Liver (tissue), 8 donors: ENCODE measurements at regions not wholly inside any gene's neighbourhood (a gene's known extent, or its start where the extent isn't known, plus 50 kb on each side); places are given as distances from the start of the nearest gene placed in this dataset.

Experiments used
- DNase-seq: peaks from one replicate; pipeline ENCODE4 v3.0.0-alpha.2; 2017; ENCODE audit warnings: low spot score
- H3K27ac ChIP-seq, 2 donors: one replicate each; pipeline ENCODE4 v1.7.0; 2013; ENCODE audit warnings: inconsistent platforms in 2 of 2, low read length in 2 of 2, control low read depth in 1 of 2, low read depth in 1 of 2, mild to moderate bottlenecking in 1 of 2
- H3K27me3 ChIP-seq, 4 donors: one replicate each; pipeline versions ENCODE4 v1.6.1 to v1.7.0; 2013; ENCODE audit warnings: low read length in 3 of 4, inconsistent platforms in 1 of 4, mild to moderate bottlenecking in 1 of 4, moderate library complexity in 1 of 4; ENCODE audit not compliant: control insufficient read depth in 4 of 4, insufficient read depth in 4 of 4
- H3K36me3 ChIP-seq, 4 donors: one replicate each; pipeline versions ENCODE4 v1.6.1 to v1.7.0; 2013; ENCODE audit warnings: low read length in 3 of 4, mild to moderate bottlenecking in 3 of 4, low read depth in 1 of 4, moderate library complexity in 1 of 4; ENCODE audit not compliant: control insufficient read depth in 4 of 4, insufficient read depth in 3 of 4
- H3K4me1 ChIP-seq, 4 donors: one replicate each; pipeline versions ENCODE4 v1.6.1 to v1.7.0; 2013; ENCODE audit warnings: low read length in 3 of 4, mild to moderate bottlenecking in 3 of 4, moderate library complexity in 1 of 4; ENCODE audit not compliant: control insufficient read depth in 4 of 4, insufficient read depth in 4 of 4
- H3K4me3 ChIP-seq, 3 donors: one replicate each; pipeline versions ENCODE4 v1.6.1 to v1.7.0; 2013; ENCODE audit warnings: low read length in 3 of 3, control low read depth in 1 of 3, low read depth in 1 of 3, mild to moderate bottlenecking in 1 of 3
- H3K9ac ChIP-seq, 2 donors: one replicate each; pipeline ENCODE4 v1.7.0; 2013; ENCODE audit warnings: low read length in 2 of 2, mild to moderate bottlenecking in 2 of 2, moderate library complexity in 2 of 2, control low read depth in 1 of 2, low read depth in 1 of 2
- H3K9me3 ChIP-seq, 4 donors: one replicate each; pipeline versions ENCODE4 v1.6.1 to v1.7.0; 2013; ENCODE audit warnings: low read length in 3 of 4; ENCODE audit not compliant: control insufficient read depth in 4 of 4
- ATF3 ChIP-seq: IDR thresholded peaks from 2 replicates; pipeline ENCODE4 v1.6.1; 2016; ENCODE audit warnings: antibody characterized with exemption
- EGR1 ChIP-seq, 2 donors: IDR thresholded peaks; 2 replicates each; pipeline ENCODE4 v1.6.1; 2016 to 2018; ENCODE audit warnings: antibody characterized with exemption in 2 of 2, low read depth in 2 of 2
- FOXA1 ChIP-seq: IDR thresholded peaks from 2 replicates; pipeline ENCODE4 v1.6.1; 2016; ENCODE audit warnings: antibody characterized with exemption
- FOXA2 ChIP-seq: IDR thresholded peaks from 2 replicates; pipeline ENCODE4 v1.6.1; 2016; ENCODE audit warnings: antibody characterized with exemption
- GABPA ChIP-seq, 2 donors: IDR thresholded peaks in 1 of 2; conservative IDR thresholded peaks in 1 of 2; 2 replicates each; pipeline ENCODE4 v1.6.1; 2016; ENCODE audit warnings: antibody characterized with exemption in 2 of 2, mild to moderate bottlenecking in 1 of 2, moderate library complexity in 1 of 2
- HNF4G ChIP-seq: IDR thresholded peaks from 2 replicates; pipeline ENCODE4 v1.6.1; 2016; ENCODE audit warnings: antibody characterized with exemption
- NR2F2 ChIP-seq: IDR thresholded peaks from 2 replicates; pipeline ENCODE4 v1.6.1; 2016; ENCODE audit warnings: antibody characterized with exemption
- RAD21 ChIP-seq, 2 donors: IDR thresholded peaks; 2 replicates each; pipeline ENCODE4 v1.6.1; 2016; ENCODE audit warnings: antibody characterized with exemption in 2 of 2, mild to moderate bottlenecking in 2 of 2
- RXRA ChIP-seq, 2 donors: IDR thresholded peaks; 2 replicates each; pipeline ENCODE4 v1.6.1; 2017 to 2018; ENCODE audit warnings: antibody characterized with exemption in 2 of 2, mild to moderate bottlenecking in 1 of 2
- TAF1 ChIP-seq: conservative IDR thresholded peaks from 2 replicates; pipeline ENCODE4 v1.6.1; 2016; ENCODE audit warnings: antibody characterized with exemption, mild to moderate bottlenecking
- YY1 ChIP-seq: IDR thresholded peaks from 2 replicates; pipeline ENCODE4 v1.6.1; 2016; ENCODE audit warnings: antibody characterized with exemption, mild to moderate bottlenecking
- WGBS: extraction: QIAGEN DNeasy Blood & Tissue Kit; methylation state at CpG from one replicate; pipeline ENCODE4 v1.1.7; 2013; 5-methylcytosine and 5-hydroxymethylcytosine counted together
- TF ChIP-seq, protein P1 (sequence below): fragments of 150-350 bp; IDR thresholded peaks from 2 replicates; pipeline ENCODE4 v1.5.1; 2017; ENCODE audit warnings: improper control_type of control experiment, low read depth, low read length; ENCODE audit not compliant: missing input control
- TF ChIP-seq, protein P2 (sequence below): IDR thresholded peaks from 2 replicates; pipeline ENCODE4 v1.6.1; 2016; ENCODE audit warnings: antibody characterized with exemption
- TF ChIP-seq, protein P3 (sequence below): IDR thresholded peaks from 2 replicates; pipeline ENCODE4 v1.6.1; 2016; ENCODE audit warnings: antibody characterized with exemption
- TF ChIP-seq, protein P4 (sequence below): IDR thresholded peaks from 2 replicates; pipeline ENCODE4 v1.6.1; 2016; ENCODE audit warnings: antibody characterized with exemption, mild to moderate bottlenecking
- donor health status: healthy.
- donor health status: healthy.
- donor health status: healthy.
- donor health status: healthy.
- donor health status: healthy.

GRCh38 chr2:122100756-122101155 is 345.3 kb downstream of the TSN start (continued):
- TF ChIP-seq, protein P1, sequence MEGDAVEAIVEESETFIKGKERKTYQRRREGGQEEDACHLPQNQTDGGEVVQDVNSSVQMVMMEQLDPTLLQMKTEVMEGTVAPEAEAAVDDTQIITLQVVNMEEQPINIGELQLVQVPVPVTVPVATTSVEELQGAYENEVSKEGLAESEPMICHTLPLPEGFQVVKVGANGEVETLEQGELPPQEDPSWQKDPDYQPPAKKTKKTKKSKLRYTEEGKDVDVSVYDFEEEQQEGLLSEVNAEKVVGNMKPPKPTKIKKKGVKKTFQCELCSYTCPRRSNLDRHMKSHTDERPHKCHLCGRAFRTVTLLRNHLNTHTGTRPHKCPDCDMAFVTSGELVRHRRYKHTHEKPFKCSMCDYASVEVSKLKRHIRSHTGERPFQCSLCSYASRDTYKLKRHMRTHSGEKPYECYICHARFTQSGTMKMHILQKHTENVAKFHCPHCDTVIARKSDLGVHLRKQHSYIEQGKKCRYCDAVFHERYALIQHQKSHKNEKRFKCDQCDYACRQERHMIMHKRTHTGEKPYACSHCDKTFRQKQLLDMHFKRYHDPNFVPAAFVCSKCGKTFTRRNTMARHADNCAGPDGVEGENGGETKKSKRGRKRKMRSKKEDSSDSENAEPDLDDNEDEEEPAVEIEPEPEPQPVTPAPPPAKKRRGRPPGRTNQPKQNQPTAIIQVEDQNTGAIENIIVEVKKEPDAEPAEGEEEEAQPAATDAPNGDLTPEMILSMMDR = no peak
- no peak for TF ChIP-seq TAF1

DNA sequence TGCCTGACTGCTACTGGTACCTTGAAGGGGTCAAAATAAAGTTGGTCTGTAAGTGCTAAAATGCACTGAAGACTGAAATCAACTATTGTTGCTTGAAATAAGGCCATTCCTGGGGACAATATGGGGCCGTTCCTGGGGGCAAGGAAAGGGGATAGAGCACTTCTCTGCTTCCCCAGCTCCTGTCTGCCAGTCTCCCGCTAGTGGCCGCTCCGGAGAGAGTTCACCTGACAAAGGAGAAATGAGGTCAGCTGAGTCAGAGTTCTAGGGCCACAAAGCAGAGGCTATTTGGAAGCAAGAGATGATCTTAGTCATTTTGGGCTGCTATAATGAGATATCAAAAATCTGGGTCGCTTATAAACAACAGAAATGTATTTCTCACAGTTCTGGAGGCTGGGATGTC is 345.9 kb downstream of the TSN start:
- Histone ChIP-seq H3K27me3 (peaks cover 0 to 4% (median 0%) of the 10 kb centered on the region in 4 donors), H3K36me3 (no peaks in the 10 kb centered on the region), H3K4me1 (no peaks in the 10 kb centered on the region), H3K27ac (no peak overlapping the region), H3K4me3 (no peak overlapping the region), H3K9ac (no peak overlapping the region), H3K9me3 (no peaks in the 10 kb centered on the region)
- TF ChIP-seq, protein P2, sequence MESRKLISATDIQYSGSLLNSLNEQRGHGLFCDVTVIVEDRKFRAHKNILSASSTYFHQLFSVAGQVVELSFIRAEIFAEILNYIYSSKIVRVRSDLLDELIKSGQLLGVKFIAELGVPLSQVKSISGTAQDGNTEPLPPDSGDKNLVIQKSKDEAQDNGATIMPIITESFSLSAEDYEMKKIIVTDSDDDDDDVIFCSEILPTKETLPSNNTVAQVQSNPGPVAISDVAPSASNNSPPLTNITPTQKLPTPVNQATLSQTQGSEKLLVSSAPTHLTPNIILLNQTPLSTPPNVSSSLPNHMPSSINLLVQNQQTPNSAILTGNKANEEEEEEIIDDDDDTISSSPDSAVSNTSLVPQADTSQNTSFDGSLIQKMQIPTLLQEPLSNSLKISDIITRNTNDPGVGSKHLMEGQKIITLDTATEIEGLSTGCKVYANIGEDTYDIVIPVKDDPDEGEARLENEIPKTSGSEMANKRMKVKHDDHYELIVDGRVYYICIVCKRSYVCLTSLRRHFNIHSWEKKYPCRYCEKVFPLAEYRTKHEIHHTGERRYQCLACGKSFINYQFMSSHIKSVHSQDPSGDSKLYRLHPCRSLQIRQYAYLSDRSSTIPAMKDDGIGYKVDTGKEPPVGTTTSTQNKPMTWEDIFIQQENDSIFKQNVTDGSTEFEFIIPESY = no peak
- TF ChIP-seq YY1 (no peak), FOXA2 (no peak), GABPA (IDR thresholded peaks at IDR 0.05 in 1 of 2, conservative IDR thresholded peaks at IDR 0.05 in 1 of 2) (no peak)
- TF ChIP-seq, protein P3, sequence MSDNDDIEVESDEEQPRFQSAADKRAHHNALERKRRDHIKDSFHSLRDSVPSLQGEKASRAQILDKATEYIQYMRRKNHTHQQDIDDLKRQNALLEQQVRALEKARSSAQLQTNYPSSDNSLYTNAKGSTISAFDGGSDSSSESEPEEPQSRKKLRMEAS = no peak
- TF ChIP-seq, protein P1 = no peak
- WGBS = 76% methylated on average over 5 of the region's 5 CpGs
- no peak for DNase-seq

- H3K9ac ChIP-seq = no peak overlapping the region
- H3K27me3 ChIP-seq = peaks cover 0 to 14% (median 0%) of the 10 kb centered on the region in 4 donors
- no peaks in the 10 kb centered on the region for H3K4me1 ChIP-seq
- no peak for DNase-seq
- H3K27ac ChIP-seq = no peak overlapping the region
- WGBS = 80% methylated on average over 2 of the region's 2 CpGs
- H3K36me3 ChIP-seq = no peaks in the 10 kb centered on the region
- H3K4me3 ChIP-seq = no peak overlapping the region
- no peaks in the 10 kb centered on the region for H3K9me3 ChIP-seq
- TF ChIP-seq EGR1 (IDR thresholded peaks at IDR 0.05; ENCODE audit: low read depth in 2 of 2) (no peak), RXRA (IDR thresholded peaks at IDR 0.05) (no peak), RAD21 (IDR thresholded peaks at IDR 0.05) (no peak), YY1 (no peak), NR2F2 (no peak), GABPA (IDR thresholded peaks at IDR 0.05 in 1 of 2, conservative IDR thresholded peaks at IDR 0.05 in 1 of 2) (no peak), FOXA1 (no peak), ATF3 (no peak), HNF4G (no peak), TAF1 (no peak), FOXA2 (no peak)
- TF ChIP-seq, protein P3 = no peak
- TF ChIP-seq, protein P4, sequence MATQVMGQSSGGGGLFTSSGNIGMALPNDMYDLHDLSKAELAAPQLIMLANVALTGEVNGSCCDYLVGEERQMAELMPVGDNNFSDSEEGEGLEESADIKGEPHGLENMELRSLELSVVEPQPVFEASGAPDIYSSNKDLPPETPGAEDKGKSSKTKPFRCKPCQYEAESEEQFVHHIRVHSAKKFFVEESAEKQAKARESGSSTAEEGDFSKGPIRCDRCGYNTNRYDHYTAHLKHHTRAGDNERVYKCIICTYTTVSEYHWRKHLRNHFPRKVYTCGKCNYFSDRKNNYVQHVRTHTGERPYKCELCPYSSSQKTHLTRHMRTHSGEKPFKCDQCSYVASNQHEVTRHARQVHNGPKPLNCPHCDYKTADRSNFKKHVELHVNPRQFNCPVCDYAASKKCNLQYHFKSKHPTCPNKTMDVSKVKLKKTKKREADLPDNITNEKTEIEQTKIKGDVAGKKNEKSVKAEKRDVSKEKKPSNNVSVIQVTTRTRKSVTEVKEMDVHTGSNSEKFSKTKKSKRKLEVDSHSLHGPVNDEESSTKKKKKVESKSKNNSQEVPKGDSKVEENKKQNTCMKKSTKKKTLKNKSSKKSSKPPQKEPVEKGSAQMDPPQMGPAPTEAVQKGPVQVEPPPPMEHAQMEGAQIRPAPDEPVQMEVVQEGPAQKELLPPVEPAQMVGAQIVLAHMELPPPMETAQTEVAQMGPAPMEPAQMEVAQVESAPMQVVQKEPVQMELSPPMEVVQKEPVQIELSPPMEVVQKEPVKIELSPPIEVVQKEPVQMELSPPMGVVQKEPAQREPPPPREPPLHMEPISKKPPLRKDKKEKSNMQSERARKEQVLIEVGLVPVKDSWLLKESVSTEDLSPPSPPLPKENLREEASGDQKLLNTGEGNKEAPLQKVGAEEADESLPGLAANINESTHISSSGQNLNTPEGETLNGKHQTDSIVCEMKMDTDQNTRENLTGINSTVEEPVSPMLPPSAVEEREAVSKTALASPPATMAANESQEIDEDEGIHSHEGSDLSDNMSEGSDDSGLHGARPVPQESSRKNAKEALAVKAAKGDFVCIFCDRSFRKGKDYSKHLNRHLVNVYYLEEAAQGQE = no peak
- TF ChIP-seq, protein P2 = no peak
Measured at GRCh38 chr2:122105171-122105876, 349.9 kb downstream of the TSN start.
